HEK293 (cell line): ENCODE measurements at regions not wholly inside any gene's neighbourhood (a gene's known extent, or its start where the extent isn't known, plus 50 kb on each side); places are given as distances from the start of the nearest gene placed in this dataset.

Experiments used
- CTCF ChIA-PET: fragments of 350-600 bp; formaldehyde crosslinking; extraction: SDS; loops from one replicate; lab custom pipeline; 2021; ENCODE audit warnings: antibody characterized with exemption; lab: Yijun Ruan, JAX
- POLR2A ChIA-PET: fragments of 300-600 bp; formaldehyde crosslinking; extraction: SDS; loops from one replicate; lab custom pipeline; 2020; ENCODE audit warnings: antibody characterized with exemption, inconsistent platforms; lab: Yijun Ruan, JAX
- H3K27ac ChIP-seq: fragments of 200-500 bp; sonication (Bioruptor generic); 2 replicates; pipeline ENCODE4 v1.5.1; 2014; ENCODE audit warnings: low read depth, low read length, control low read depth, inconsistent platforms; ENCODE audit errors: extremely low read depth
- H3K36me3 ChIP-seq, 2 experiments: fragments of 200-500 bp in 1 of 2; sonication (Bioruptor generic) in 1 of 2; 1 replicate in 1 of 2; 2 replicates in 1 of 2; pipeline ENCODE4 v1.5.1; 2014 to 2017; ENCODE audit warnings: inconsistent platforms in 2 of 2, low read length in 2 of 2; ENCODE audit not compliant: control insufficient read depth in 2 of 2, insufficient read depth in 1 of 2
- H3K4me1 ChIP-seq: fragments of 200-500 bp; sonication (Bioruptor generic); 2 replicates; pipeline ENCODE4 v1.5.1; 2014; ENCODE audit warnings: mild to moderate bottlenecking, low read length, inconsistent platforms; ENCODE audit not compliant: control insufficient read depth, insufficient read depth
- H3K4me3 ChIP-seq: 2 replicates; pipeline ENCODE4 v1.5.1; 2011; ENCODE audit warnings: low read depth, mild to moderate bottlenecking, control low read depth, low read length, moderate library complexity
- H3K9me3 ChIP-seq: fragments of 200-500 bp; sonication (Bioruptor generic); 2 replicates; pipeline ENCODE4 v1.5.1; 2014; ENCODE audit warnings: low read depth, low read length, inconsistent platforms; ENCODE audit not compliant: control insufficient read depth, insufficient read depth
- KLF16 ChIP-seq: fragments of 450-650 bp; formaldehyde crosslinking; IDR thresholded peaks from 2 replicates; pipeline ENCODE4 v1.5.1; 2017; ENCODE audit warnings: missing biosample characterization, missing genetic modification characterization
- ZFP3 ChIP-seq: fragments of 450-650 bp; formaldehyde crosslinking; IDR thresholded peaks from 2 replicates; pipeline ENCODE4 v1.5.1; 2016; ENCODE audit warnings: low read depth, missing biosample characterization, missing genetic modification characterization
- ZNF112 ChIP-seq: fragments of 450-650 bp; formaldehyde crosslinking; IDR thresholded peaks from 2 replicates; pipeline ENCODE4 v1.5.0; 2017; ENCODE audit warnings: missing biosample characterization, missing genetic modification characterization
- ZNF16 ChIP-seq: fragments of 450-650 bp; formaldehyde crosslinking; IDR thresholded peaks from 2 replicates; pipeline ENCODE4 v1.5.1; 2016; ENCODE audit warnings: low read depth, missing biosample characterization, missing genetic modification characterization
- ZNF175 ChIP-seq: fragments of 450-650 bp; formaldehyde crosslinking; IDR thresholded peaks from 2 replicates; pipeline ENCODE4 v1.5.1; 2016; ENCODE audit warnings: missing biosample characterization, missing genetic modification characterization
- ZNF311 ChIP-seq: fragments of 450-650 bp; formaldehyde crosslinking; IDR thresholded peaks from 2 replicates; pipeline ENCODE4 v1.5.1; 2017; ENCODE audit warnings: missing biosample characterization, missing genetic modification characterization, borderline replicate concordance
- ZNF398 ChIP-seq: fragments of 450-650 bp; formaldehyde crosslinking; IDR thresholded peaks from 2 replicates; pipeline ENCODE4 v1.5.1; 2017; ENCODE audit warnings: missing biosample characterization, missing genetic modification characterization
- ZNF433 ChIP-seq: fragments of 450-650 bp; formaldehyde crosslinking; IDR thresholded peaks from 2 replicates; pipeline ENCODE4 v1.5.1; 2016; ENCODE audit warnings: missing biosample characterization, missing genetic modification characterization, low read depth
- ZNF501 ChIP-seq: fragments of 450-650 bp; formaldehyde crosslinking; IDR thresholded peaks from 2 replicates; pipeline ENCODE4 v1.5.1; 2016; ENCODE audit warnings: missing biosample characterization, missing genetic modification characterization
- ZNF544 ChIP-seq: fragments of 450-650 bp; formaldehyde crosslinking; IDR thresholded peaks from 2 replicates; pipeline ENCODE4 v1.5.0; 2017; ENCODE audit warnings: missing biosample characterization, missing genetic modification characterization
- ZNF623 ChIP-seq: fragments of 450-650 bp; formaldehyde crosslinking; IDR thresholded peaks from 2 replicates; pipeline ENCODE4 v1.5.1; 2016; ENCODE audit warnings: missing biosample characterization, missing genetic modification characterization
- ZNF626 ChIP-seq: fragments of 450-650 bp; sonication (Bioruptor Pico); formaldehyde crosslinking; IDR thresholded peaks from 2 replicates; pipeline ENCODE4 v1.5.1; 2018; ENCODE audit warnings: missing biosample characterization, missing genetic modification characterization, inconsistent platforms
- ZNF660 ChIP-seq: fragments of 450-650 bp; IDR thresholded peaks from 2 replicates; pipeline ENCODE4 v1.5.1; 2018; ENCODE audit warnings: missing biosample characterization, mild to moderate bottlenecking, missing genetic modification characterization
- ZSCAN30 ChIP-seq: fragments of 450-650 bp; IDR thresholded peaks from 2 replicates; pipeline ENCODE4 v1.5.1; 2018; ENCODE audit warnings: missing biosample characterization, mild to moderate bottlenecking, missing genetic modification characterization, moderate library complexity
- TF ChIP-seq, protein P1 (sequence below): fragments of 450-650 bp; formaldehyde crosslinking; IDR thresholded peaks from 2 replicates; pipeline ENCODE4 v1.5.1; 2016; ENCODE audit warnings: missing biosample characterization, missing genetic modification characterization
- TF ChIP-seq, protein P2 (sequence below): fragments of 450-650 bp; formaldehyde crosslinking; IDR thresholded peaks from 2 replicates; pipeline ENCODE4 v1.5.1; 2017; ENCODE audit warnings: missing biosample characterization, missing genetic modification characterization
- TF ChIP-seq, protein P3 (sequence below): fragments of 450-650 bp; formaldehyde crosslinking; IDR thresholded peaks from 2 replicates; pipeline ENCODE4 v1.5.1; 2016; ENCODE audit warnings: missing biosample characterization, missing genetic modification characterization, low read depth
- TF ChIP-seq, protein P4 (sequence below): fragments of 450-650 bp; formaldehyde crosslinking; IDR thresholded peaks from 2 replicates; pipeline ENCODE4 v1.5.1; 2016; ENCODE audit warnings: missing biosample characterization, missing genetic modification characterization
- TF ChIP-seq, protein P5 (sequence below): fragments of 450-650 bp; formaldehyde crosslinking; IDR thresholded peaks from 2 replicates; pipeline ENCODE4 v1.5.1; 2016; ENCODE audit warnings: missing biosample characterization, missing genetic modification characterization

DNA sequence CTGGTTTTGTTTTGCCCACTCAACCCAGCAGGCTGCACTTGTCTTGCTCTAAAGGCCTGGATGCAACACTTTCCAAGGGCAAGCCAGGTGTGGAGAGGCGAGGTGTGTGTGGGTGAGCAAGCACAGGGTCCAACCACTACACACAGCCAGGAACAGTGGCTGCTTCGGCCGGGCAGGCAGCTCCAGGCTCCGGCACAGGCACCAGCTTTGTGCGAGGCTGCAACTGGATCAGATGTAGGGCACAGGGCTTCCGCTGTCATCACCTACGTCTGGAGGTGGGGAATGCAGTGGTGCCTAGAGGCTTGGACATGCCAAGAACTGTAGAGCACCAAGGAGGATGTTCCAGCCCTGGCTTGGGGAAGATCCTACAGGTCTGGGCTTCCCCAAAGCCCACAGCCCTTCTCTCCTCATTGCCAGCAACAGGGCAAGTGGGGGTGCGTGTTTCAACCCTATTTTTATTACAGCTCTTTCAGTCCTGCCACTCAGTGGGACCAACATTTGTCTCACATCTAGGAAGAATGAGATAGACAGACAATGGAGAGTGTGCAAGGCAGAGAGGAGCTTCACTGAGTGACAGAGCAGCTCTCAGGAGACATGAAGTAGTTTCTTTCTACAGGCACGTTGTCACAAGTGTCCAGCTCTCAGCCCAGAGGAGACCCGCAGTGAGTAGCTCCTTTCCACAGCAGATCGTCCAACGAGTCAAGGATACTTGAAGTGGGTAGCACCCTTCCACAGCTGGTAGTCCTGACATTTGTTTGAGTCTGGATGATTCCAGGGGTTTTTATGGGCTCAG lies 622.2 kb downstream of the CDH9 start (continued):
- TF ChIP-seq ZNF311 (tag by site-specific recombination) = no peak
- TF ChIP-seq ZNF501 = no peak
- TF ChIP-seq ZNF16 (tag by site-specific recombination) = no peak
- TF ChIP-seq ZNF175 (tag by site-specific recombination) = no peak
- TF ChIP-seq, protein P1, sequence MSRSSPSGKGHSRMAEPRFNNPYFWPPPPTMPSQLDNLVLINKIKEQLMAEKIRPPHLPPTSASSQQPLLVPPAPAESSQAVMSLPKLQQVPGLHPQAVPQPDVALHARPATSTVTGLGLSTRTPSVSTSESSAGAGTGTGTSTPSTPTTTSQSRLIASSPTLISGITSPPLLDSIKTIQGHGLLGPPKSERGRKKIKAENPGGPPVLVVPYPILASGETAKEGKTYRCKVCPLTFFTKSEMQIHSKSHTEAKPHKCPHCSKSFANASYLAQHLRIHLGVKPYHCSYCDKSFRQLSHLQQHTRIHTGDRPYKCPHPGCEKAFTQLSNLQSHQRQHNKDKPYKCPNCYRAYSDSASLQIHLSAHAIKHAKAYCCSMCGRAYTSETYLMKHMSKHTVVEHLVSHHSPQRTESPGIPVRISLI = no peak
- TF ChIP-seq, protein P2, sequence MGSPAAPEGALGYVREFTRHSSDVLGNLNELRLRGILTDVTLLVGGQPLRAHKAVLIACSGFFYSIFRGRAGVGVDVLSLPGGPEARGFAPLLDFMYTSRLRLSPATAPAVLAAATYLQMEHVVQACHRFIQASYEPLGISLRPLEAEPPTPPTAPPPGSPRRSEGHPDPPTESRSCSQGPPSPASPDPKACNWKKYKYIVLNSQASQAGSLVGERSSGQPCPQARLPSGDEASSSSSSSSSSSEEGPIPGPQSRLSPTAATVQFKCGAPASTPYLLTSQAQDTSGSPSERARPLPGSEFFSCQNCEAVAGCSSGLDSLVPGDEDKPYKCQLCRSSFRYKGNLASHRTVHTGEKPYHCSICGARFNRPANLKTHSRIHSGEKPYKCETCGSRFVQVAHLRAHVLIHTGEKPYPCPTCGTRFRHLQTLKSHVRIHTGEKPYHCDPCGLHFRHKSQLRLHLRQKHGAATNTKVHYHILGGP (tag by site-specific recombination) = no peak
- no peak for TF ChIP-seq KLF16

GRCh38 chr5:26390608-26391007 lies 647.8 kb downstream of the CDH9 start:
- Histone ChIP-seq H3K4me1 (no peaks in the 10 kb centered on the region), H3K27ac (no peak overlapping the region), H3K4me3 (no peak overlapping the region), H3K9me3 (no peaks in the 10 kb centered on the region; the same call in 1 of the 2 replicates), H3K36me3 (no peaks in the 10 kb centered on the region)
- TF ChIP-seq ZNF433 (tag by site-specific recombination) = no peak
- no peak for TF ChIP-seq ZNF623 (tag by site-specific recombination)
- TF ChIP-seq, protein P3, sequence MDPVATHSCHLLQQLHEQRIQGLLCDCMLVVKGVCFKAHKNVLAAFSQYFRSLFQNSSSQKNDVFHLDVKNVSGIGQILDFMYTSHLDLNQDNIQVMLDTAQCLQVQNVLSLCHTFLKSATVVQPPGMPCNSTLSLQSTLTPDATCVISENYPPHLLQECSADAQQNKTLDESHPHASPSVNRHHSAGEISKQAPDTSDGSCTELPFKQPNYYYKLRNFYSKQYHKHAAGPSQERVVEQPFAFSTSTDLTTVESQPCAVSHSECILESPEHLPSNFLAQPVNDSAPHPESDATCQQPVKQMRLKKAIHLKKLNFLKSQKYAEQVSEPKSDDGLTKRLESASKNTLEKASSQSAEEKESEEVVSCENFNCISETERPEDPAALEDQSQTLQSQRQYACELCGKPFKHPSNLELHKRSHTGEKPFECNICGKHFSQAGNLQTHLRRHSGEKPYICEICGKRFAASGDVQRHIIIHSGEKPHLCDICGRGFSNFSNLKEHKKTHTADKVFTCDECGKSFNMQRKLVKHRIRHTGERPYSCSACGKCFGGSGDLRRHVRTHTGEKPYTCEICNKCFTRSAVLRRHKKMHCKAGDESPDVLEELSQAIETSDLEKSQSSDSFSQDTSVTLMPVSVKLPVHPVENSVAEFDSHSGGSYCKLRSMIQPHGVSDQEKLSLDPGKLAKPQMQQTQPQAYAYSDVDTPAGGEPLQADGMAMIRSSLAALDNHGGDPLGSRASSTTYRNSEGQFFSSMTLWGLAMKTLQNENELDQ (tag by site-specific recombination) = no peak
- TF ChIP-seq, protein P4, sequence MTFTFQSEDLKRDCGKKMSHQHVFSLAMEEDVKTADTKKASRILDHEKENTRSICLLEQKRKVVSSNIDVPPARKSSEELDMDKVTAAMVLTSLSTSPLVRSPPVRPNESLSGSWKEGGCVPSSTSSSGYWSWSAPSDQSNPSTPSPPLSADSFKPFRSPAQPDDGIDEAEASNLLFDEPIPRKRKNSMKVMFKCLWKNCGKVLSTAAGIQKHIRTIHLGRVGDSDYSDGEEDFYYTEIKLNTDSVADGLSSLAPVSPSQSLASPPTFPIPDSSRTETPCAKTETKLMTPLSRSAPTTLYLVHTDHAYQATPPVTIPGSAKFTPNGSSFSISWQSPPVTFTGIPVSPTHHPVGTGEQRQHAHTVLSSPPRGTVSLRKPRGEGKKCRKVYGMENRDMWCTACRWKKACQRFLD (tag by site-specific recombination) = no peak
- TF ChIP-seq ZNF660 (tag by site-specific recombination) = no peak
- TF ChIP-seq ZNF112 (tag by site-specific recombination) = no peak
- no peak for TF ChIP-seq ZFP3 (tag by site-specific recombination)
- no peak for TF ChIP-seq ZNF398 (tag by site-specific recombination)
- no peak for TF ChIP-seq ZNF544 (tag by site-specific recombination)
- TF ChIP-seq ZNF626 (tag by site-specific recombination) = no peak
- TF ChIP-seq, protein P5, sequence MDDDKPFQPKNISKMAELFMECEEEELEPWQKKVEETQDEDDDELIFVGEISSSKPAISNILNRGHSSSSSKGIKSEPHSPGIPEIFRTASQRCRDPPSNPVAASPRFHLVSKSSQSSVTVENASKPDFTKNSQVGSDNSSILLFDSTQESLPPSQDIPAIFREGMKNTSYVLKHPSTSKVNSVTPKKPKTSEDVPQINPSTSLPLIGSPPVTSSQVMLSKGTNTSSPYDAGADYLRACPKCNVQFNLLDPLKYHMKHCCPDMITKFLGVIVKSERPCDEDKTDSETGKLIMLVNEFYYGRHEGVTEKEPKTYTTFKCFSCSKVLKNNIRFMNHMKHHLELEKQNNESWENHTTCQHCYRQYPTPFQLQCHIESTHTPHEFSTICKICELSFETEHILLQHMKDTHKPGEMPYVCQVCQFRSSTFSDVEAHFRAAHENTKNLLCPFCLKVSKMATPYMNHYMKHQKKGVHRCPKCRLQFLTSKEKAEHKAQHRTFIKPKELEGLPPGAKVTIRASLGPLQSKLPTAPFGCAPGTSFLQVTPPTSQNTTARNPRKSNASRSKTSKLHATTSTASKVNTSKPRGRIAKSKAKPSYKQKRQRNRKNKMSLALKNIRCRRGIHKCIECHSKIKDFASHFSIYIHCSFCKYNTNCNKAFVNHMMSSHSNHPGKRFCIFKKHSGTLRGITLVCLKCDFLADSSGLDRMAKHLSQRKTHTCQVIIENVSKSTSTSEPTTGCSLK (tag by site-specific recombination) = no peak
- no peak for TF ChIP-seq ZSCAN30 (tag by site-specific recombination)
- POLR2A ChIA-PET = no interaction called here
- CTCF ChIA-PET = no interaction called here
